K562 (cell line): ENCODE measurements at regions not wholly inside any gene's neighbourhood (a gene's known extent, or its start where the extent isn't known, plus 50 kb on each side); places are given as distances from the start of the nearest gene placed in this dataset. TPM values are rescaled to one million over a fixed set of nuclear protein-coding genes. Genes with fewer than 3 reads are reported as not detected.

Experiments used
- microRNA counts: library from miRNA; unstranded; fragments of <30 nt; microRNA quantifications from one replicate; lab custom pipeline; 2016
- microRNA-seq: library from miRNA; unstranded; fragments of <30 nt; microRNA quantifications from one replicate; pipeline ENCODE4, GENCODE V29; 2018; ENCODE audit warnings: borderline microRNAs expressed
- small RNA-seq: library from RNA; depleted of rRNA; stranded (forward); fragments of <200 nt; gene quantifications from one replicate; pipeline ENCODE3, GENCODE V24; 2014

MicroRNA genes in the stretch of these regions (microRNA counts, 767-probe panel; counts per million panel counts)
- microRNA hsa-miR-924 (lab: Ali Mortazavi, UCI), result 870 counts per million, percentile 17 among the panel's probes with 10 or more counts

Small RNA genes lying in the stretch of these regions (microRNA-seq; reads per million reads assigned to microRNA genes)
- gene MIR4318 (not detected), gene MIR5583-1 (not detected), gene MIR5583-2 (not detected), gene MIR924 (not detected)

Small RNA genes lying in the stretch of these regions (small RNA-seq; reads per million reads assigned to genes)
- gene AC011712.1 (not detected), gene MIR4318 (not detected), gene MIR5583-1 (not detected), gene RN7SKP182 (not detected), gene RNU6-1242P (not detected), gene RNU6-706P (not detected)
